ENCODE measurements at regions not wholly inside any gene's neighbourhood (a gene's known extent, or its start where the extent isn't known, plus 50 kb on each side); places are given as distances from the start of the nearest gene placed in this dataset.

GRCh38 chr1:185626344-185626743 is 107.8 kb upstream of the HMCN1 start:
- TF ChIP-seq CTCF (IDR thresholded peaks at IDR 0.05; ENCODE audit: control extremely low read depth, extremely low read depth, low read depth, missing control alignments), result no peak
- ChIA-PET CTCF (interaction anchor here (1.7 kb wide), 1 partner anchor 30 kb away, joined by 6 read pairs; no protein-coding TSS in a partner anchor), POLR2A (no interaction called here)
- no peak for DNase-seq (ENCODE audit: extremely low spot score)

GRCh38 chr1:185610954-185611353 is 123.2 kb upstream of the HMCN1 start:
- ChIA-PET POLR2A (no interaction called here), CTCF (no interaction called here)
- no peak for DNase-seq (ENCODE audit: extremely low spot score)
- no peak for TF ChIP-seq CTCF (IDR thresholded peaks at IDR 0.05; ENCODE audit: control extremely low read depth, extremely low read depth, low read depth, missing control alignments)

GRCh38 chr1:185608177-185608576 is 126.0 kb upstream of the HMCN1 start:
- ChIA-PET CTCF (interaction anchor here (3.6 kb wide), 1 partner anchor 13 kb away, joined by 18 read pairs; no protein-coding TSS in a partner anchor), POLR2A (no interaction called here)
- DNase-seq (ENCODE audit: extremely low spot score), result no peak
- TF ChIP-seq CTCF (IDR thresholded peaks at IDR 0.05; ENCODE audit: control extremely low read depth, extremely low read depth, low read depth, missing control alignments), result no peak

- TF ChIP-seq CTCF (IDR thresholded peaks at IDR 0.05; ENCODE audit: control extremely low read depth, extremely low read depth, low read depth, missing control alignments), result no peak
- ChIA-PET POLR2A (no interaction called here), CTCF (interaction anchor here (0.6 to 0.7 kb wide), 2 partner anchors 13 to 20 kb away, joined by 3 read pairs; no protein-coding TSS in a partner anchor)
- no peak for DNase-seq (ENCODE audit: extremely low spot score)
Observed at GRCh38 chr1:185603158-185603557, 131.0 kb upstream of the HMCN1 start.

- POLR2A ChIA-PET, result no interaction called here
- TF ChIP-seq CTCF (IDR thresholded peaks at IDR 0.05; ENCODE audit: control extremely low read depth, extremely low read depth, low read depth, missing control alignments), result no peak
- no peak for DNase-seq (ENCODE audit: extremely low spot score)
- CTCF ChIA-PET, result no interaction called here
Observed at GRCh38 chr1:185601189-185601588, 133.0 kb upstream of the HMCN1 start.

GRCh38 chr1:185600641-185601040 is 133.6 kb upstream of the HMCN1 start:
- CTCF ChIA-PET, result no interaction called here
- TF ChIP-seq CTCF (IDR thresholded peaks at IDR 0.05; ENCODE audit: control extremely low read depth, extremely low read depth, low read depth, missing control alignments), result no peak
- POLR2A ChIA-PET, result no interaction called here
- DNase-seq (ENCODE audit: extremely low spot score), result no peak

- ChIA-PET CTCF (no interaction called here), POLR2A (no interaction called here)
- DNase-seq (ENCODE audit: extremely low spot score), result no peak
- TF ChIP-seq CTCF (IDR thresholded peaks at IDR 0.05; ENCODE audit: control extremely low read depth, extremely low read depth, low read depth, missing control alignments), result no peak
Observed at GRCh38 chr1:185598332-185598731, 135.9 kb upstream of the HMCN1 start.

All from GM10248 (cell line).